K562 (cell line): ENCODE measurements at regions not wholly inside any gene's neighbourhood (a gene's known extent, or its start where the extent isn't known, plus 50 kb on each side); places are given as distances from the start of the nearest gene placed in this dataset.
A peak's percentile ranks its signal among the peaks of the same experiment; 100 is the strongest.

Experiments
- ATAC-seq: fragments of 200-7000 bp; cut with Tn5 transposase; 3 replicates; pipeline ENCODE4 v1.9.1; 2020; ENCODE audit warnings: moderate library complexity
- BruUV-seq: library from RNA; stranded (reverse); fragments of 400-500 nt; replicated peaks from 2 replicates; lab custom pipeline; 2021; lab: Mats Ljungman, UMichigan
- CTCF ChIA-PET: fragments of 300-600 bp; formaldehyde crosslinking; extraction: SDS; loops from one replicate; lab custom pipeline; 2021; ENCODE audit warnings: low intra/inter-chr PET ratio; lab: Yijun Ruan, JAX
- POLR2A ChIA-PET: fragments of 300-600, 350-650 bp; sonication (Branson Sonifier 250); formaldehyde crosslinking; extraction: SDS; loops from one replicate; lab custom pipeline; 2021; ENCODE audit warnings: antibody characterized with exemption, inconsistent platforms; lab: Yijun Ruan, JAX
- DNase-seq, 4 experiments: peaks; one replicate each; pipeline versions ENCODE4 v3.0.0 to v3.0.0-alpha.2; 2011 to 2018; ENCODE audit warnings: low spot score in 3 of 4, mixed read lengths in 3 of 4; ENCODE audit errors: extremely low read depth in 1 of 4
- FAIRE-seq: peaks from 2 replicates; lab custom pipeline; 2011; peaks lifted over from hg19 to GRCh38; lab: Jason Lieb, UNC
- H2AFZ ChIP-seq: 2 replicates; pipeline ENCODE4 v1.6.0; 2011; ENCODE audit warnings: low read depth, low read length, control low read depth, inconsistent platforms
- H3K27ac ChIP-seq: fragments of 200-600 bp; 3 replicates; pipeline ENCODE4 v1.8.0; 2011; ENCODE audit warnings: low read depth, mild to moderate bottlenecking, control low read depth, inconsistent platforms, low read length, moderate library complexity, mixed read lengths; ENCODE audit errors: extremely low read depth
- H3K27me3 ChIP-seq, 2 experiments: fragments of 300-600 bp in 1 of 2; 2 replicates in 1 of 2; 3 replicates in 1 of 2; pipeline versions ENCODE4 v1.6.0 to v1.8.0; 2011; ENCODE audit warnings: inconsistent platforms in 2 of 2, low read length in 2 of 2, mild to moderate bottlenecking in 1 of 2, mixed read lengths in 1 of 2, moderate library complexity in 1 of 2; ENCODE audit not compliant: control insufficient read depth in 2 of 2, insufficient read depth in 2 of 2
- H3K36me3 ChIP-seq: fragments of 300-600 bp; 3 replicates; pipeline ENCODE4 v1.8.0; 2011; ENCODE audit warnings: mild to moderate bottlenecking, low read length, inconsistent platforms; ENCODE audit not compliant: control insufficient read depth, insufficient read depth
- H3K4me1 ChIP-seq, 2 experiments: fragments of 200-600 bp in 1 of 2; replicated peaks in 1 of 2; 2 replicates in 1 of 2; 3 replicates in 1 of 2; pipeline versions ENCODE4 v1.5.1 to v1.8.0; 2011; ENCODE audit warnings: inconsistent platforms in 2 of 2, low read length in 2 of 2, mild to moderate bottlenecking in 1 of 2, mixed read lengths in 1 of 2, moderate library complexity in 1 of 2; ENCODE audit not compliant: control insufficient read depth in 2 of 2, insufficient read depth in 2 of 2
- H3K4me2 ChIP-seq: 2 replicates; pipeline ENCODE4 v1.6.1; 2011; ENCODE audit warnings: low read length, control low read depth, inconsistent platforms, mixed read lengths; ENCODE audit not compliant: insufficient read depth
- H3K4me3 ChIP-seq: fragments of 200-600 bp; sonication (generic), shearing (Covaris generic); 2 replicates; pipeline ENCODE4 v1.5.1; 2016; ENCODE audit warnings: control low read depth, inconsistent platforms
- H3K79me2 ChIP-seq: fragments of 200-600 bp; 3 replicates; pipeline ENCODE4 v1.8.0; 2011; ENCODE audit warnings: low read length, inconsistent platforms; ENCODE audit not compliant: control insufficient read depth, insufficient read depth
- H3K9ac ChIP-seq, 2 experiments: 2 replicates each; pipeline versions ENCODE4 v1.6.0 to v1.6.1; 2011; ENCODE audit warnings: low read depth in 2 of 2, low read length in 2 of 2, control low read depth in 1 of 2, inconsistent platforms in 1 of 2, mild to moderate bottlenecking in 1 of 2, mixed read lengths in 1 of 2; ENCODE audit not compliant: insufficient read depth in 1 of 2
- H3K9me1 ChIP-seq: one replicate; pipeline ENCODE4 v1.6.0; 2011; ENCODE audit warnings: inconsistent platforms, mild to moderate bottlenecking, low read length, moderate library complexity; ENCODE audit not compliant: control insufficient read depth, insufficient read depth
- H3K9me3 ChIP-seq: replicated peaks from 2 replicates; pipeline ENCODE4 v1.5.1; 2011; ENCODE audit warnings: low read depth, low read length, inconsistent platforms; ENCODE audit not compliant: control insufficient read depth, insufficient read depth
- H4K20me1 ChIP-seq: replicated peaks from 2 replicates; pipeline ENCODE4 v1.6.1; 2011; ENCODE audit warnings: low read length, inconsistent platforms, mixed read lengths; ENCODE audit not compliant: control insufficient read depth, insufficient read depth
- ATF3 ChIP-seq, 2 experiments: fragments of 450-650 bp in 1 of 2; sonication (generic) in 1 of 2; formaldehyde crosslinking in 1 of 2; IDR thresholded peaks in 1 of 2; conservative IDR thresholded peaks in 1 of 2; 2 replicates each; pipeline versions ENCODE4 v1.6.1 to v1.8.1; 2016 to 2023; ENCODE audit warnings: mild to moderate bottlenecking in 2 of 2, moderate library complexity in 2 of 2, inconsistent platforms in 1 of 2, missing genetic modification reagents in 1 of 2
- BCL6 ChIP-seq: fragments of 250-450 bp; sonication (Bioruptor Pico); IDR thresholded peaks from 2 replicates; pipeline ENCODE4 v1.4.0; 2020
- CBFA2T2 ChIP-seq: fragments of 450-650 bp; conservative IDR thresholded peaks from 2 replicates; pipeline ENCODE4 v1.6.1; 2017; ENCODE audit warnings: mild to moderate bottlenecking
- CBFA2T3 ChIP-seq: fragments of 450-650 bp; IDR thresholded peaks from 2 replicates; pipeline ENCODE4 v1.6.1; 2017
- CBX8 ChIP-seq: fragments of 200-600 bp; sonication (generic); IDR thresholded peaks from 2 replicates; pipeline ENCODE4 v1.6.1; 2012; ENCODE audit warnings: borderline replicate concordance, mixed run types, low read depth, mild to moderate bottlenecking, moderate library complexity, mixed read lengths, low read length, control low read depth, inconsistent platforms; ENCODE audit not compliant: poor library complexity, severe bottlenecking; ENCODE audit errors: extremely low read depth
- HCFC1 ChIP-seq: IDR thresholded peaks from 2 replicates; pipeline ENCODE4 v1.6.1; 2012; ENCODE audit warnings: low read depth, low read length, improper control_type of control experiment
- HDAC3 ChIP-seq: fragments of 450-650 bp; IDR thresholded peaks from 2 replicates; pipeline ENCODE4 v1.6.1; 2018; ENCODE audit warnings: borderline replicate concordance, mild to moderate bottlenecking, moderate library complexity; ENCODE audit not compliant: partially characterized antibody
- MEIS2 ChIP-seq: fragments of 450-650 bp; IDR thresholded peaks from 2 replicates; pipeline ENCODE4 v1.6.1; 2014; ENCODE audit warnings: mild to moderate bottlenecking; ENCODE audit not compliant: partially characterized antibody
- NRF1 ChIP-seq, 2 experiments: fragments of 450-650 bp; IDR thresholded peaks in 1 of 2; conservative IDR thresholded peaks in 1 of 2; 2 replicates each; pipeline ENCODE4 v1.6.1; 2014; ENCODE audit warnings: mild to moderate bottlenecking in 2 of 2
- PCBP2 ChIP-seq: fragments of 200-400 bp; formaldehyde crosslinking; IDR thresholded peaks from 2 replicates; pipeline ENCODE4 v1.6.1; 2018; ENCODE audit warnings: low read length, low read depth, mild to moderate bottlenecking, moderate library complexity; ENCODE audit not compliant: poor library complexity, severe bottlenecking
- SMARCE1 ChIP-seq: fragments of 450-650 bp; IDR thresholded peaks from 2 replicates; pipeline ENCODE4 v1.7.1; 2016; ENCODE audit warnings: mild to moderate bottlenecking
- TCF3 ChIP-seq: sonication (generic); formaldehyde crosslinking; IDR thresholded peaks from 2 replicates; pipeline ENCODE4 v1.4.0; 2020; ENCODE audit warnings: mild to moderate bottlenecking, missing genetic modification reagents
- TEAD4 ChIP-seq, 2 experiments: sonication (generic) in 1 of 2; formaldehyde crosslinking in 1 of 2; IDR thresholded peaks; 2 replicates each; pipeline versions ENCODE4 v1.6.1 to v1.8.0; 2012 to 2022; ENCODE audit warnings: borderline replicate concordance in 1 of 2, inconsistent platforms in 1 of 2, low read length in 1 of 2, mild to moderate bottlenecking in 1 of 2, missing genetic modification reagents in 1 of 2
- TFAP4 ChIP-seq: sonication (generic); formaldehyde crosslinking; IDR thresholded peaks from 2 replicates; pipeline ENCODE4 v1.8.0; 2022; ENCODE audit warnings: missing genetic modification reagents, mild to moderate bottlenecking, moderate library complexity, borderline replicate concordance
- ZNF23 ChIP-seq: fragments of 250-450 bp; sonication (Bioruptor Pico); IDR thresholded peaks from 2 replicates; pipeline ENCODE4 v1.4.0; 2020; ENCODE audit warnings: mild to moderate bottlenecking
- ZNF277 ChIP-seq: fragments of 250-450 bp; sonication (Bioruptor Pico); IDR thresholded peaks from 2 replicates; pipeline ENCODE4 v1.8.0; 2022; ENCODE audit warnings: inconsistent platforms, mild to moderate bottlenecking, moderate library complexity, borderline replicate concordance
- ZNF830 ChIP-seq: fragments of 250-450 bp; sonication (Bioruptor Pico); IDR thresholded peaks from 2 replicates; pipeline ENCODE4 v1.5.0; 2021; ENCODE audit warnings: mild to moderate bottlenecking
- WGBS: fragments of 100-300 bp; shearing (Covaris generic); methylation state at CpG from one replicate; pipeline ENCODE4 v1.1.6; 2016; ENCODE audit warnings: low coverage, mixed read lengths; ENCODE audit not compliant: insufficient coverage; ENCODE audit errors: missing lambda C conversion rate; 5-methylcytosine and 5-hydroxymethylcytosine counted together
- in situ Hi-C: fragments of 300-500 bp; cut with MboI; formaldehyde crosslinking; loops from 4 replicates; pipeline ENCODE4 v1.15.0; 2018; ENCODE audit warnings: inconsistent platforms, mixed read lengths
- intact Hi-C: fragments of 100-400 bp; cut with micrococcal nuclease; formaldehyde crosslinking; loops from 2 replicates; pipeline ENCODE4 v1.14.2; 2022

GRCh38 chr6:1070085-1070521, 241.8 kb upstream of the FOXQ1 start:
- H3K36me3 ChIP-seq = no peaks in the 10 kb centered on the region
- H3K27me3 ChIP-seq = peaks cover 5 to 43% of the 10 kb centered on the region in 2 experiments; a peak in 3 of 5 replicates
- in situ Hi-C loops (no loop called here), intact Hi-C loops (no loop called here)
- 2% methylated on average over 12 of the region's 12 CpGs for WGBS
- H3K4me3 ChIP-seq = no peak overlapping the region
- no peak for TF ChIP-seq BCL6 (CRISPR knock-in tag)
- TF ChIP-seq ZNF23 = no peak
- TF ChIP-seq TEAD4 (IDR thresholded peaks at IDR 0.05; ENCODE audit: low read length) = 0 out of 2 replicates have a peak, but pooled peaks have one; percentile 18
- TF ChIP-seq TEAD4 (CRISPR knock-in tag; IDR thresholded peaks at IDR 0.05; ENCODE audit: borderline replicate concordance) = no peak
- TF ChIP-seq TCF3 (CRISPR knock-in tag) = peak; percentile 6; the same call in 1 of the 2 replicates
- TF ChIP-seq CBFA2T2 = 0 out of 2 replicates have a peak, but pooled peaks have one; percentile 6
- no peak for TF ChIP-seq HDAC3
- TF ChIP-seq ATF3 (IDR thresholded peaks at IDR 0.05) = no peak
- TF ChIP-seq ATF3 (CRISPR knock-in tag; conservative IDR thresholded peaks at IDR 0.05) = no peak
- TF ChIP-seq CBX8 = no peak
- no peak for TF ChIP-seq SMARCE1
- TF ChIP-seq ZNF830 (CRISPR knock-in tag) = no peak
- no peak for TF ChIP-seq HCFC1
- TF ChIP-seq CBFA2T3 = peak; percentile 32
- TF ChIP-seq PCBP2 = no peak
- peak; percentile 34 to 55; a peak in 2 of 4 replicates for TF ChIP-seq NRF1 (conservative IDR thresholded peaks at IDR 0.05 in 1 of 2, IDR thresholded peaks at IDR 0.05 in 1 of 2)
- no peak for TF ChIP-seq ZNF277 (CRISPR knock-in tag)
- TF ChIP-seq TFAP4 (CRISPR knock-in tag) = peak; percentile 48; the same call in 1 of the 2 replicates
- peak; percentile 49 for TF ChIP-seq MEIS2
- ChIA-PET POLR2A (interaction anchor here (1.2 kb wide), 1 partner anchor 10 kb away, joined by 5 read pairs; no protein-coding TSS in a partner anchor), CTCF (no interaction called here)
- no peak overlapping the region for H3K9ac ChIP-seq
- no peak overlapping the region for H3K4me2 ChIP-seq
- no TSS peak for BruUV-seq
- H3K9me3 ChIP-seq = no peaks in the 10 kb centered on the region
- H3K27ac ChIP-seq = no peak overlapping the region
- peak in 1 of 4 experiments; percentile 36 for DNase-seq
- H3K9me1 ChIP-seq = no peaks in the 10 kb centered on the region
- no peaks in the 10 kb centered on the region for H3K4me1 ChIP-seq
- no peak overlapping the region for H2AFZ ChIP-seq
- FAIRE-seq = no peak
- H3K79me2 ChIP-seq = no peaks in the 10 kb centered on the region
- peaks cover 3% of the 10 kb centered on the region; the same call in 1 of the 2 replicates for H4K20me1 ChIP-seq
- ATAC-seq = no peak; the same call in 2 of the 3 replicates
